GM23338 (cell line): ENCODE measurements at regions not wholly inside any gene's neighbourhood (a gene's known extent, or its start where the extent isn't known, plus 50 kb on each side); places are given as distances from the start of the nearest gene placed in this dataset.

ENCODE experiments used
- CREB1 ChIP-seq: fragments of 250-450 bp; sonication (Bioruptor Pico); IDR thresholded peaks from 2 replicates; pipeline ENCODE4 v1.5.0; 2020; ENCODE audit warnings: low read depth, mild to moderate bottlenecking, moderate library complexity
- CTCF ChIP-seq, 2 experiments: fragments of 200-600 bp in 1 of 2; sonication (generic) in 1 of 2; conservative IDR thresholded peaks; 2 replicates each; pipeline versions ENCODE4 v1.5.1 to v1.6.1; 2016 to 2017; ENCODE audit warnings: antibody characterized with exemption in 2 of 2, low read depth in 2 of 2, mild to moderate bottlenecking in 2 of 2, moderate library complexity in 1 of 2
- ETS1 ChIP-seq: IDR thresholded peaks from 2 replicates; pipeline ENCODE4 v1.6.1; 2016; ENCODE audit warnings: antibody characterized with exemption
- EZH2 ChIP-seq: fragments of 200-600 bp; sonication (generic); IDR thresholded peaks from one replicate; pipeline ENCODE4 v1.8.0; 2017; ENCODE audit warnings: antibody characterized with exemption, mild to moderate bottlenecking, low read depth; ENCODE audit not compliant: unreplicated experiment
- EZH2phosphoT487 ChIP-seq: fragments of 200-600 bp; sonication (generic); IDR thresholded peaks from one replicate; pipeline ENCODE4 v1.8.1; 2018; ENCODE audit warnings: antibody characterized with exemption; ENCODE audit not compliant: unreplicated experiment
- JUNB ChIP-seq: IDR thresholded peaks from one replicate; pipeline ENCODE4 v1.6.1; 2016; ENCODE audit warnings: antibody characterized with exemption; ENCODE audit not compliant: unreplicated experiment
- NANOG ChIP-seq: IDR thresholded peaks from 2 replicates; pipeline ENCODE4 v1.6.1; 2016; ENCODE audit warnings: antibody characterized with exemption, borderline replicate concordance
- POLR2AphosphoS5 ChIP-seq: IDR thresholded peaks from 2 replicates; pipeline ENCODE4 v1.6.1; 2016; ENCODE audit warnings: antibody characterized with exemption, low read depth
- REST ChIP-seq: IDR thresholded peaks from one replicate; pipeline ENCODE4 v1.6.1; 2018; ENCODE audit warnings: antibody characterized with exemption; ENCODE audit not compliant: unreplicated experiment
- STAT1 ChIP-seq: IDR thresholded peaks from one replicate; pipeline ENCODE4 v1.6.1; 2016; ENCODE audit warnings: antibody characterized with exemption; ENCODE audit not compliant: unreplicated experiment
- ZNF114 ChIP-seq: fragments of 250-450 bp; sonication (Bioruptor Pico); IDR thresholded peaks from 2 replicates; pipeline ENCODE4 v1.5.0; 2020; ENCODE audit warnings: mild to moderate bottlenecking, moderate library complexity
- ZNF331 ChIP-seq: fragments of 250-450 bp; sonication (Bioruptor Pico); IDR thresholded peaks from 2 replicates; pipeline ENCODE4 v1.5.0; 2020; ENCODE audit warnings: low read depth, mild to moderate bottlenecking, moderate library complexity
- ZNF462 ChIP-seq: fragments of 250-450 bp; sonication (Bioruptor Pico); IDR thresholded peaks from 2 replicates; pipeline ENCODE4 v1.5.0; 2020; ENCODE audit warnings: mild to moderate bottlenecking, moderate library complexity

- TF ChIP-seq CTCF (conservative IDR thresholded peaks at IDR 0.05; ENCODE audit: low read depth in 2 of 2) (no peak), POLR2AphosphoS5 (no peak), REST (no peak), EZH2 (no peak), EZH2phosphoT487 (no peak), STAT1 (no peak), ZNF114 (CRISPR knock-in tag) (no peak), ETS1 (no peak), JUNB (no peak), CREB1 (CRISPR knock-in tag) (no peak), ZNF462 (CRISPR knock-in tag) (no peak), NANOG (no peak), ZNF331 (no peak)
These were observed 341.4 kb downstream of the CDH11 start for GRCh38 chr16:64780445-64780844.
